ENCODE measurements at regions not wholly inside any gene's neighbourhood (a gene's known extent, or its start where the extent isn't known, plus 50 kb on each side); places are given as distances from the start of the nearest gene placed in this dataset.
A peak's percentile ranks its signal among the peaks of the same experiment; 100 is the strongest.
"Not testable (repeated sequence)": the region's sequence is repeated elsewhere in the genome, so short reads cannot be mapped to it uniquely, and the experiment has no call there.

GRCh38 chr20:29115097-29115496, 2142.4 kb upstream of the DEFB115 start:
- H3K36me3 ChIP-seq; DNase-seq; H3K4me3 ChIP-seq; H3K9me3 ChIP-seq; H3K4me1 ChIP-seq; H3K27me3 ChIP-seq; ATAC-seq; H3K27ac ChIP-seq; in situ Hi-C loops (cut with MboI; ENCODE audit: low sequenced_read_pairs in 4 of 4); intact Hi-C loops (cut with DNase I; ENCODE audit: low total_unique reads): not testable (repeated sequence)

- H3K9me3 ChIP-seq = no peaks in the 10 kb centered on the region
- in situ Hi-C loops (cut with MboI; ENCODE audit: low sequenced_read_pairs in 4 of 4) = no loop called here
- no peak for ATAC-seq
- no peaks in the 10 kb centered on the region for H3K36me3 ChIP-seq
- H3K27me3 ChIP-seq = no peaks in the 10 kb centered on the region
- H3K4me1 ChIP-seq = no peaks in the 10 kb centered on the region
- H3K27ac ChIP-seq = no peak overlapping the region
- TF ChIP-seq POLR2A (IDR thresholded peaks at IDR 0.05) (no peak), CTCF (IDR thresholded peaks at IDR 0.05 in 4 of 5, conservative IDR thresholded peaks at IDR 0.05 in 1 of 5) (no peak)
- no peak for DNase-seq
- no peak overlapping the region for H3K4me3 ChIP-seq
- intact Hi-C loops (cut with DNase I; ENCODE audit: low total_unique reads) = no loop called here
Measured at GRCh38 chr20:29119141-29119540, 2138.3 kb upstream of the DEFB115 start.

GRCh38 chr20:29119684-29120083, 2137.8 kb upstream of the DEFB115 start:
- H3K36me3 ChIP-seq; H3K27ac ChIP-seq; DNase-seq; ATAC-seq; H3K4me1 ChIP-seq; H3K27me3 ChIP-seq; H3K9me3 ChIP-seq; in situ Hi-C loops (cut with MboI; ENCODE audit: low sequenced_read_pairs in 4 of 4); H3K4me3 ChIP-seq: not testable (repeated sequence)
- intact Hi-C loops (cut with DNase I; ENCODE audit: low total_unique reads) = loop anchor here (10.0 kb wide), 1 partner anchor 765 kb away; no protein-coding TSS in a partner anchor

GRCh38 chr20:29120088-29120487, 2137.4 kb upstream of the DEFB115 start:
- H3K36me3 ChIP-seq; in situ Hi-C loops (cut with MboI; ENCODE audit: low sequenced_read_pairs in 4 of 4); H3K27me3 ChIP-seq; H3K4me1 ChIP-seq; ATAC-seq; H3K4me3 ChIP-seq; H3K27ac ChIP-seq; H3K9me3 ChIP-seq; DNase-seq: not testable (repeated sequence)
- intact Hi-C loops (cut with DNase I; ENCODE audit: low total_unique reads) = loop anchor here (10.0 kb wide), 1 partner anchor 765 kb away; no protein-coding TSS in a partner anchor

- in situ Hi-C loops (cut with MboI; ENCODE audit: low sequenced_read_pairs in 4 of 4); DNase-seq; H3K27me3 ChIP-seq; H3K4me3 ChIP-seq; H3K4me1 ChIP-seq; H3K9me3 ChIP-seq; H3K27ac ChIP-seq; H3K36me3 ChIP-seq: not testable (repeated sequence)
- intact Hi-C loops (cut with DNase I; ENCODE audit: low total_unique reads) = loop anchor here (10.0 kb wide), 1 partner anchor 764 kb away; no protein-coding TSS in a partner anchor
- ATAC-seq = peak in 1 of 2 donors; percentile 39
Measured at GRCh38 chr20:29120575-29120974, 2136.9 kb upstream of the DEFB115 start.

GRCh38 chr20:29122784-29123183, 2134.7 kb upstream of the DEFB115 start:
- in situ Hi-C loops (cut with MboI; ENCODE audit: low sequenced_read_pairs in 4 of 4); DNase-seq; H3K36me3 ChIP-seq; H3K9me3 ChIP-seq; H3K27me3 ChIP-seq; H3K4me1 ChIP-seq; H3K27ac ChIP-seq; H3K4me3 ChIP-seq; ATAC-seq: not testable (repeated sequence)
- intact Hi-C loops (cut with DNase I; ENCODE audit: low total_unique reads) = loop anchor here (10.0 kb wide), 1 partner anchor 762 kb away; no protein-coding TSS in a partner anchor

GRCh38 chr20:29123861-29124260, 2133.6 kb upstream of the DEFB115 start:
- no peak overlapping the region for H3K27ac ChIP-seq
- H3K36me3 ChIP-seq = no peaks in the 10 kb centered on the region
- no peaks in the 10 kb centered on the region for H3K9me3 ChIP-seq
- no peaks in the 10 kb centered on the region for H3K4me1 ChIP-seq
- DNase-seq (no peak), ATAC-seq (no peak)
- no peaks in the 10 kb centered on the region for H3K27me3 ChIP-seq
- intact Hi-C loops (cut with DNase I; ENCODE audit: low total_unique reads) = loop anchor here (10.0 kb wide), 1 partner anchor 761 kb away; no protein-coding TSS in a partner anchor
- no peak overlapping the region for H3K4me3 ChIP-seq
- in situ Hi-C loops (cut with MboI; ENCODE audit: low sequenced_read_pairs in 4 of 4) = no loop called here
- TF ChIP-seq CTCF (IDR thresholded peaks at IDR 0.05 in 4 of 5, conservative IDR thresholded peaks at IDR 0.05 in 1 of 5) (no peak), POLR2A (IDR thresholded peaks at IDR 0.05) (no peak)
